Inflammatory macrophage treated with lipopolysaccharide for 4 hours (primary cell): ENCODE measurements at regions not wholly inside any gene's neighbourhood (a gene's known extent, or its start where the extent isn't known, plus 50 kb on each side); places are given as distances from the start of the nearest gene placed in this dataset.

Experiments used
- DNase-seq: peaks from one replicate; pipeline ENCODE4 v3.0.0-alpha.2; 2020

- DNase-seq, result no peak
Measured at GRCh38 chr3:459311-459670, 262.7 kb downstream of the CHL1 start.

GRCh38 chr3:461006-461405 is 264.4 kb downstream of the CHL1 start:
- DNase-seq, result no peak

GRCh38 chr3:462851-463250 is 266.3 kb downstream of the CHL1 start:
- no peak for DNase-seq

GRCh38 chr3:463252-464192 is 267.0 kb downstream of the CHL1 start:
- DNase-seq, result no peak

- no peak for DNase-seq
Measured at GRCh38 chr3:464255-464654, 267.7 kb downstream of the CHL1 start.

GRCh38 chr3:468172-468571 is 271.6 kb downstream of the CHL1 start:
- DNase-seq, result no peak

- no peak for DNase-seq
Measured at GRCh38 chr3:473033-473800, 276.7 kb downstream of the CHL1 start.

GRCh38 chr3:474828-475227 is 278.3 kb downstream of the CHL1 start:
- DNase-seq, result no peak

- DNase-seq, result no peak
Measured at GRCh38 chr3:480070-480469, 283.5 kb downstream of the CHL1 start.

GRCh38 chr3:481111-481510 is 284.5 kb downstream of the CHL1 start:
- DNase-seq, result no peak

GRCh38 chr3:481680-482079 is 285.1 kb downstream of the CHL1 start:
- no peak for DNase-seq

- DNase-seq, result no peak
Measured at GRCh38 chr3:482479-482878, 285.9 kb downstream of the CHL1 start.

- DNase-seq, result no peak
Measured at GRCh38 chr3:484341-484740, 287.8 kb downstream of the CHL1 start.

GRCh38 chr3:487614-488013 is 291.1 kb downstream of the CHL1 start:
- DNase-seq, result no peak

- no peak for DNase-seq
Measured at GRCh38 chr3:492586-493316, 296.2 kb downstream of the CHL1 start.

GRCh38 chr3:494190-494589 is 297.6 kb downstream of the CHL1 start:
- DNase-seq, result no peak

GRCh38 chr3:498487-498886 is 301.9 kb downstream of the CHL1 start:
- DNase-seq, result no peak

- DNase-seq, result no peak
Measured at GRCh38 chr3:499001-499761, 302.6 kb downstream of the CHL1 start.

- DNase-seq, result no peak
Measured at GRCh38 chr3:502486-502885, 305.9 kb downstream of the CHL1 start.

- no peak for DNase-seq
Measured at GRCh38 chr3:513301-513700, 316.7 kb downstream of the CHL1 start.

GRCh38 chr3:514192-514591 is 317.6 kb downstream of the CHL1 start:
- DNase-seq, result no peak

- no peak for DNase-seq
Measured at GRCh38 chr3:519026-519425, 322.5 kb downstream of the CHL1 start.

- DNase-seq, result no peak
Measured at GRCh38 chr3:522888-523287, 326.3 kb downstream of the CHL1 start.
